EL (cell line): ENCODE measurements at regions not wholly inside any gene's neighbourhood (a gene's known extent, or its start where the extent isn't known, plus 50 kb on each side); places are given as distances from the start of the nearest gene placed in this dataset.

Source experiments
- DNase-seq: peaks from one replicate; pipeline ENCODE4 v3.0.0-alpha.2; 2016

GRCh38 chr10:89093728-89094127 is 103.1 kb downstream of the FAS start:
- DNase-seq: no peak

GRCh38 chr10:89092981-89093380 is 102.4 kb downstream of the FAS start:
- no peak for DNase-seq

GRCh38 chr10:89092439-89092838 is 101.8 kb downstream of the FAS start:
- DNase-seq: no peak

- DNase-seq: no peak
These were observed 100.9 kb downstream of the FAS start for GRCh38 chr10:89091496-89091895.

- no peak for DNase-seq
These were observed 100.3 kb downstream of the FAS start for GRCh38 chr10:89090756-89091445.

GRCh38 chr10:89086801-89087521 is 96.4 kb downstream of the FAS start:
- peak; percentile 92 for DNase-seq

GRCh38 chr10:89085153-89085552 is 94.6 kb downstream of the FAS start:
- DNase-seq: no peak

GRCh38 chr10:89082086-89082485 is 91.5 kb downstream of the FAS start:
- DNase-seq: no peak

- DNase-seq: no peak
These were observed 90.1 kb downstream of the FAS start for GRCh38 chr10:89080660-89081059.

GRCh38 chr10:89079961-89080360 is 89.4 kb downstream of the FAS start:
- peak; percentile 41 for DNase-seq

GRCh38 chr10:89078724-89079672 is 88.4 kb downstream of the FAS start:
- peak; percentile 25 for DNase-seq

- no peak for DNase-seq
These were observed 85.5 kb downstream of the FAS start for GRCh38 chr10:89076120-89076519.

- no peak for DNase-seq
These were observed 85.0 kb downstream of the FAS start for GRCh38 chr10:89075631-89076030.

GRCh38 chr10:89074120-89074519 is 83.5 kb downstream of the FAS start:
- no peak for DNase-seq

- peak; percentile 38 for DNase-seq
These were observed 83.1 kb downstream of the FAS start for GRCh38 chr10:89073719-89074118.

- DNase-seq: no peak
These were observed 79.0 kb downstream of the FAS start for GRCh38 chr10:89069589-89069988.
